ENCODE measurements at regions not wholly inside any gene's neighbourhood (a gene's known extent, or its start where the extent isn't known, plus 50 kb on each side); places are given as distances from the start of the nearest gene placed in this dataset.

GRCh38 chr11:81853791-81854190, 879.9 kb downstream of the FAM181B start:
- TF ChIP-seq CTCF (IDR thresholded peaks at IDR 0.05): no peak
- no peak for TF ChIP-seq POLR2A (IDR thresholded peaks at IDR 0.05)
